DMS 273 (cell line): ENCODE measurements at regions not wholly inside any gene's neighbourhood (a gene's known extent, or its start where the extent isn't known, plus 50 kb on each side); places are given as distances from the start of the nearest gene placed in this dataset.
"Not testable (repeated sequence)": the region's sequence is repeated elsewhere in the genome, so short reads cannot be mapped to it uniquely, and the experiment has no call there.

Source experiments
- DNase-seq: peaks from one replicate; lab custom pipeline; 2025; ENCODE audit not compliant: unreplicated experiment; lab: John Stamatoyannopoulos, UW

- DNase-seq: not testable (repeated sequence)
These were observed 843.8 kb upstream of the ANO3 start for GRCh38 chr11:25488176-25488575.

- DNase-seq: not testable (repeated sequence)
These were observed 830.5 kb upstream of the ANO3 start for GRCh38 chr11:25501426-25501825.

- no peak for DNase-seq
These were observed 816.4 kb upstream of the ANO3 start for GRCh38 chr11:25515576-25515975.

- no peak for DNase-seq
These were observed 811.5 kb upstream of the ANO3 start for GRCh38 chr11:25520459-25520858.

- DNase-seq: no peak
These were observed 804.1 kb upstream of the ANO3 start for GRCh38 chr11:25527841-25528240.

- no peak for DNase-seq
These were observed 802.4 kb upstream of the ANO3 start for GRCh38 chr11:25529572-25529971.

- DNase-seq: no peak
These were observed 796.3 kb upstream of the ANO3 start for GRCh38 chr11:25535467-25536272.

- no peak for DNase-seq
These were observed 795.6 kb upstream of the ANO3 start for GRCh38 chr11:25536289-25536688.

GRCh38 chr11:25537393-25537792 lies 794.5 kb upstream of the ANO3 start:
- DNase-seq: no peak

GRCh38 chr11:25547292-25547691 lies 784.6 kb upstream of the ANO3 start:
- DNase-seq: no peak

- DNase-seq: no peak
These were observed 769.5 kb upstream of the ANO3 start for GRCh38 chr11:25562417-25562816.

GRCh38 chr11:25565846-25566245 lies 766.1 kb upstream of the ANO3 start:
- DNase-seq: no peak

- DNase-seq: no peak
These were observed 765.4 kb upstream of the ANO3 start for GRCh38 chr11:25566298-25567200.

- DNase-seq: no peak
These were observed 755.6 kb upstream of the ANO3 start for GRCh38 chr11:25576320-25576719.

- DNase-seq: not testable (repeated sequence)
These were observed 752.4 kb upstream of the ANO3 start for GRCh38 chr11:25579554-25579953.

- no peak for DNase-seq
These were observed 748.3 kb upstream of the ANO3 start for GRCh38 chr11:25583596-25583995.

- DNase-seq: no peak
These were observed 744.4 kb upstream of the ANO3 start for GRCh38 chr11:25587496-25587895.

GRCh38 chr11:25593221-25593620 lies 738.7 kb upstream of the ANO3 start:
- no peak for DNase-seq

GRCh38 chr11:25596701-25597100 lies 735.2 kb upstream of the ANO3 start:
- DNase-seq: no peak

GRCh38 chr11:25597696-25598095 lies 734.2 kb upstream of the ANO3 start:
- no peak for DNase-seq

GRCh38 chr11:25602149-25602548 lies 729.8 kb upstream of the ANO3 start:
- DNase-seq: no peak

- no peak for DNase-seq
These were observed 729.0 kb upstream of the ANO3 start for GRCh38 chr11:25602959-25603358.
